GM12878 (cell line): ENCODE measurements at regions not wholly inside any gene's neighbourhood (a gene's known extent, or its start where the extent isn't known, plus 50 kb on each side); places are given as distances from the start of the nearest gene placed in this dataset.

Source experiments
- ATAC-seq: fragments of 200-7000 bp; cut with Tn5 transposase; 3 replicates; pipeline ENCODE4 v1.9.1; 2020; ENCODE audit warnings: mild to moderate bottlenecking, moderate library complexity
- BruUV-seq: library from RNA; stranded (reverse); fragments of 400-500 nt; replicated peaks from 2 replicates; lab custom pipeline; 2021; lab: Mats Ljungman, UMichigan
- CTCF ChIA-PET: fragments of 300-600 bp; sonication (Branson Sonifier 250); formaldehyde crosslinking; extraction: SDS; loops from one replicate; lab custom pipeline; 2021; ENCODE audit warnings: inconsistent platforms; lab: Yijun Ruan, JAX
- POLR2A ChIA-PET: fragments of 350-600 bp; formaldehyde crosslinking; extraction: SDS; loops from one replicate; lab custom pipeline; 2021; ENCODE audit warnings: inconsistent platforms; lab: Charles Lee
- RAD21 ChIA-PET: fragments of 300-600 bp; sonication (Branson Sonifier 250); formaldehyde crosslinking; loops from one replicate; lab custom pipeline; 2023; ENCODE audit warnings: antibody characterized with exemption; ENCODE audit not compliant: unreplicated experiment; lab: Charles Lee
- SMC1A ChIA-PET: fragments of 300-600 bp; sonication (Branson Sonifier 250); formaldehyde crosslinking; loops from one replicate; lab custom pipeline; 2023; ENCODE audit not compliant: unreplicated experiment, uncharacterized antibody; lab: Charles Lee
- DNase-seq: peaks from one replicate; pipeline ENCODE4 v3.0.0-alpha.2; 2011; ENCODE audit warnings: low read depth, low spot score
- FAIRE-seq: peaks from 3 replicates; lab custom pipeline; 2011; peaks lifted over from hg19 to GRCh38; lab: Jason Lieb, UNC
- H2AFZ ChIP-seq: 2 replicates; pipeline ENCODE4 v1.6.0; 2011; ENCODE audit warnings: low read depth, low read length, control low read depth; ENCODE audit not compliant: control insufficient read depth
- H3K27ac ChIP-seq: 2 replicates; pipeline ENCODE4 v1.5.1; 2011; ENCODE audit warnings: control low read depth; ENCODE audit not compliant: control insufficient read depth, insufficient read depth
- H3K27me3 ChIP-seq, 2 experiments: replicated peaks in 1 of 2; 2 replicates each; pipeline versions ENCODE4 v1.6.0 to v1.6.1; 2011; ENCODE audit warnings: low read length in 1 of 2; ENCODE audit not compliant: control insufficient read depth in 2 of 2, insufficient read depth in 2 of 2
- H3K36me3 ChIP-seq, 2 experiments: 2 replicates each; pipeline ENCODE4 v1.5.1; 2011; ENCODE audit warnings: low read length in 1 of 2; ENCODE audit not compliant: control insufficient read depth in 2 of 2, insufficient read depth in 2 of 2
- H3K4me1 ChIP-seq: 2 replicates; pipeline ENCODE4 v1.6.1; 2011; ENCODE audit warnings: mild to moderate bottlenecking, low read length, moderate library complexity, mixed read lengths; ENCODE audit not compliant: control insufficient read depth, insufficient read depth
- H3K4me2 ChIP-seq: 2 replicates; pipeline ENCODE4 v1.6.0; 2011; ENCODE audit warnings: control low read depth; ENCODE audit not compliant: control insufficient read depth, insufficient read depth
- H3K4me3 ChIP-seq: fragments of 200-600 bp; sonication (generic); 2 replicates; pipeline ENCODE4 v1.5.1; 2016
- H3K79me2 ChIP-seq: 2 replicates; pipeline ENCODE4 v1.6.0; 2011; ENCODE audit warnings: low read length; ENCODE audit not compliant: control insufficient read depth, insufficient read depth
- H3K9ac ChIP-seq: 2 replicates; pipeline ENCODE4 v1.8.0; 2011; ENCODE audit warnings: low read length, control low read depth, mixed read lengths; ENCODE audit not compliant: control insufficient read depth, insufficient read depth
- H3K9me3 ChIP-seq: replicated peaks from 3 replicates; pipeline ENCODE4 v1.5.1; 2011; ENCODE audit warnings: mild to moderate bottlenecking, low read length; ENCODE audit not compliant: control insufficient read depth, insufficient read depth
- H4K20me1 ChIP-seq: 2 replicates; pipeline ENCODE4 v1.6.0; 2011; ENCODE audit not compliant: control insufficient read depth, insufficient read depth
- CHD1 ChIP-seq: IDR thresholded peaks from 2 replicates; pipeline ENCODE4 v1.6.1; 2012; ENCODE audit warnings: low read depth, low read length, improper control_type of control experiment
- CREB1 ChIP-seq: IDR thresholded peaks from 2 replicates; pipeline ENCODE4 v1.6.1; 2012; ENCODE audit warnings: low read depth, mild to moderate bottlenecking, inconsistent platforms
- DPF2 ChIP-seq: fragments of 450-650 bp; IDR thresholded peaks from 2 replicates; pipeline ENCODE4 v1.6.1; 2017; ENCODE audit warnings: mild to moderate bottlenecking
- KLF5 ChIP-seq: fragments of 450-650 bp; IDR thresholded peaks from 2 replicates; pipeline ENCODE4 v1.6.1; 2014; ENCODE audit warnings: mild to moderate bottlenecking; ENCODE audit not compliant: partially characterized antibody
- RAD21 ChIP-seq: IDR thresholded peaks from 2 replicates; pipeline ENCODE4 v1.6.1; 2011; ENCODE audit warnings: mild to moderate bottlenecking, low read depth, low read length, moderate library complexity; ENCODE audit not compliant: insufficient read depth
- TCF12 ChIP-seq: IDR thresholded peaks from 2 replicates; pipeline ENCODE4 v1.6.1; 2011; ENCODE audit warnings: low read depth, mild to moderate bottlenecking, low read length
- WGBS: methylation state at CpG from one replicate; pipeline ENCODE4 v1.1.6; 2016; ENCODE audit warnings: low lambda C conversion rate; ENCODE audit not compliant: insufficient replicate concordance, insufficient coverage; ENCODE audit errors: missing lambda C conversion rate; 5-methylcytosine and 5-hydroxymethylcytosine counted together
- in situ Hi-C: fragments of 300-500 bp; cut with MboI; formaldehyde crosslinking; loops from 9 replicates; pipeline ENCODE4 v1.14.3; 2018; ENCODE audit warnings: mixed read lengths
- intact Hi-C: fragments of 100-400 bp; cut with micrococcal nuclease; formaldehyde crosslinking; loops from one replicate; pipeline ENCODE4 v1.14.2; 2022; ENCODE audit not compliant: unreplicated experiment
- TF ChIP-seq, protein P1 (sequence below): fragments of 450-650 bp; formaldehyde crosslinking; IDR thresholded peaks from 2 replicates; pipeline ENCODE4 v1.4.0; 2022; ENCODE audit warnings: mild to moderate bottlenecking, moderate library complexity
- TF ChIP-seq, protein P2 (sequence below): IDR thresholded peaks from 2 replicates; pipeline ENCODE4 v1.6.1; 2012; ENCODE audit warnings: low read depth, low read length, improper control_type of control experiment

GRCh38 chrX:39258331-39258730, 457.1 kb downstream of the MID1IP1 start:
- H3K4me1 ChIP-seq, result no peaks in the 10 kb centered on the region
- no peaks in the 10 kb centered on the region; the same call in 2 of the 3 replicates for H3K9me3 ChIP-seq
- H3K79me2 ChIP-seq, result no peaks in the 10 kb centered on the region
- intact Hi-C loops, result no loop called here
- no peak for TF ChIP-seq KLF5
- no peak for TF ChIP-seq TCF12
- TF ChIP-seq, protein P1, sequence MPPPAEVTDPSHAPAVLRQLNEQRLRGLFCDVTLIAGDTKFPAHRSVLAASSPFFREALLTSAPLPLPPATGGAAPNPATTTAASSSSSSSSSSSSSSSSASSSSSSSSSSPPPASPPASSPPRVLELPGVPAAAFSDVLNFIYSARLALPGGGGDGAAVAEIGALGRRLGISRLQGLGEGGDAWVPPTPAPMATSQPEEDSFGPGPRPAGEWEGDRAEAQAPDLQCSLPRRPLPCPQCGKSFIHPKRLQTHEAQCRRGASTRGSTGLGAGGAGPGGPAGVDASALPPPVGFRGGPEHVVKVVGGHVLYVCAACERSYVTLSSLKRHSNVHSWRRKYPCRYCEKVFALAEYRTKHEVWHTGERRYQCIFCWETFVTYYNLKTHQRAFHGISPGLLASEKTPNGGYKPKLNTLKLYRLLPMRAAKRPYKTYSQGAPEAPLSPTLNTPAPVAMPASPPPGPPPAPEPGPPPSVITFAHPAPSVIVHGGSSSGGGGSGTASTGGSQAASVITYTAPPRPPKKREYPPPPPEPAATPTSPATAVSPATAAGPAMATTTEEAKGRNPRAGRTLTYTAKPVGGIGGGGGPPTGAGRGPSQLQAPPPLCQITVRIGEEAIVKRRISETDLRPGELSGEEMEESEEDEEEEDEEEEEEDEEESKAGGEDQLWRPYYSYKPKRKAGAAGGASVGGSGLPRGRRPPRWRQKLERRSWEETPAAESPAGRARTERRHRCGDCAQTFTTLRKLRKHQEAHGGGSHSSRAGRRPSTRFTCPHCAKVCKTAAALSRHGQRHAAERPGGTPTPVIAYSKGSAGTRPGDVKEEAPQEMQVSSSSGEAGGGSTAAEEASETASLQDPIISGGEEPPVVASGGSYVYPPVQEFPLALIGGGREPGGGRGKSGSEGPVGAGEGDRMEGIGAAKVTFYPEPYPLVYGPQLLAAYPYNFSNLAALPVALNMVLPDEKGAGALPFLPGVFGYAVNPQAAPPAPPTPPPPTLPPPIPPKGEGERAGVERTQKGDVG (CRISPR knock-in tag), result no peak
- TF ChIP-seq RAD21, result no peak
- TF ChIP-seq, protein P2, sequence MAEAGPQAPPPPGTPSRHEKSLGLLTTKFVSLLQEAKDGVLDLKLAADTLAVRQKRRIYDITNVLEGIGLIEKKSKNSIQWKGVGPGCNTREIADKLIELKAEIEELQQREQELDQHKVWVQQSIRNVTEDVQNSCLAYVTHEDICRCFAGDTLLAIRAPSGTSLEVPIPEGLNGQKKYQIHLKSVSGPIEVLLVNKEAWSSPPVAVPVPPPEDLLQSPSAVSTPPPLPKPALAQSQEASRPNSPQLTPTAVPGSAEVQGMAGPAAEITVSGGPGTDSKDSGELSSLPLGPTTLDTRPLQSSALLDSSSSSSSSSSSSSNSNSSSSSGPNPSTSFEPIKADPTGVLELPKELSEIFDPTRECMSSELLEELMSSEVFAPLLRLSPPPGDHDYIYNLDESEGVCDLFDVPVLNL, result no peak
- no peak for TF ChIP-seq DPF2
- no peak for TF ChIP-seq CREB1
- no peak for TF ChIP-seq CHD1
- TF ChIP-seq, all 136 proteins: peak for 0
- no peak overlapping the region for H3K27ac ChIP-seq
- no peak overlapping the region for H2AFZ ChIP-seq
- ChIA-PET SMC1A (interaction anchor here (1.1 to 2.7 kb wide), 3 partner anchors 8 to 250 kb away, joined by 3 to 8 read pairs (median 3); no protein-coding TSS in a partner anchor), POLR2A (no interaction called here), RAD21 (no interaction called here), CTCF (interaction anchor here (0.6 kb wide), 1 partner anchor 347 kb away, joined by 3 read pairs; no protein-coding TSS in a partner anchor)
- no peak overlapping the region for H3K4me3 ChIP-seq
- no peaks in the 10 kb centered on the region for H4K20me1 ChIP-seq
- H3K36me3 ChIP-seq, result no peaks in the 10 kb centered on the region
- no peaks in the 10 kb centered on the region for H3K27me3 ChIP-seq
- no TSS peak for BruUV-seq
- no peak overlapping the region for H3K9ac ChIP-seq
- H3K4me2 ChIP-seq, result no peak overlapping the region
- 0% methylated on average over 1 of the region's 1 CpG for WGBS
- FAIRE-seq, result no peak
- no peak for ATAC-seq
- no peak for DNase-seq
- in situ Hi-C loops, result no loop called here
